Naive thymus-derived CD4-positive, alpha-beta T cell (primary cell): ENCODE measurements at regions not wholly inside any gene's neighbourhood (a gene's known extent, or its start where the extent isn't known, plus 50 kb on each side); places are given as distances from the start of the nearest gene placed in this dataset.

Experiments used
- ATAC-seq: fragments of 150-1000 bp; cut with Tn5 transposase; 2 replicates; pipeline ENCODE4 v1.10.0; 2021; ENCODE audit warnings: mild to moderate bottlenecking, moderate library complexity
- CTCF ChIA-PET: fragments of 350-600 bp; sonication (Branson Sonifier 250); formaldehyde crosslinking; loops from one replicate; lab custom pipeline; 2021; ENCODE audit warnings: antibody characterized with exemption; lab: Charles Lee
- POLR2A ChIA-PET: fragments of 350-600 bp; sonication (Branson Sonifier 250); formaldehyde crosslinking; loops from one replicate; lab custom pipeline; 2021; ENCODE audit warnings: antibody characterized with exemption, inconsistent platforms; lab: Charles Lee
- DNase-seq, 9 donors: peaks; one replicate each; pipeline versions ENCODE4 v3.0.0 to v3.0.0-alpha.2; 2020 to 2022; ENCODE audit warnings: mixed read lengths in 1 of 9
- H3K27ac ChIP-seq: one replicate; pipeline ENCODE4 v1.7.0; 2013; ENCODE audit warnings: mild to moderate bottlenecking, low read depth, low read length, moderate library complexity
- H3K27me3 ChIP-seq, 2 donors: one replicate each; pipeline ENCODE4 v1.7.0; 2013; ENCODE audit warnings: low read length in 2 of 2, mild to moderate bottlenecking in 2 of 2, moderate library complexity in 2 of 2; ENCODE audit not compliant: control insufficient read depth in 2 of 2, insufficient read depth in 2 of 2
- H3K36me3 ChIP-seq, 3 experiments: 1 replicate in 2 of 3; 2 replicates in 1 of 3; pipeline ENCODE4 v1.7.0; 2013; ENCODE audit warnings: low read length in 3 of 3, mild to moderate bottlenecking in 3 of 3, moderate library complexity in 1 of 3; ENCODE audit not compliant: insufficient read depth in 3 of 3, control insufficient read depth in 2 of 3
- H3K4me1 ChIP-seq, 2 donors: one replicate each; pipeline ENCODE4 v1.7.0; 2013; ENCODE audit warnings: low read length in 2 of 2, mild to moderate bottlenecking in 2 of 2, moderate library complexity in 1 of 2; ENCODE audit not compliant: control insufficient read depth in 2 of 2, insufficient read depth in 2 of 2
- H3K4me3 ChIP-seq: 2 replicates; pipeline ENCODE4 v1.7.0; 2013; ENCODE audit warnings: mild to moderate bottlenecking, low read length
- H3K9me3 ChIP-seq, 3 experiments: 1 replicate in 2 of 3; 2 replicates in 1 of 3; pipeline ENCODE4 v1.7.0; 2013; ENCODE audit warnings: low read length in 3 of 3; ENCODE audit not compliant: control insufficient read depth in 2 of 3
- H3K27ac Mint-ChIP-seq, 9 donors: one replicate each; pipeline ENCODE4 v1.8.0; 2020 to 2022; ENCODE audit warnings: mixed read lengths in 9 of 9, mild to moderate bottlenecking in 8 of 9, moderate library complexity in 5 of 9, inconsistent platforms in 2 of 9
- H3K27me3 Mint-ChIP-seq, 5 donors: one replicate each; pipeline ENCODE4 v1.8.0; 2021 to 2022; ENCODE audit warnings: mixed read lengths in 5 of 5, mild to moderate bottlenecking in 1 of 5
- H3K36me3 Mint-ChIP-seq, 5 donors: one replicate each; pipeline ENCODE4 v1.8.0; 2020 to 2022; ENCODE audit warnings: mixed read lengths in 5 of 5, mild to moderate bottlenecking in 3 of 5, inconsistent platforms in 1 of 5
- H3K4me1 Mint-ChIP-seq, 7 donors: one replicate each; pipeline ENCODE4 v1.8.0; 2020 to 2022; ENCODE audit warnings: mixed read lengths in 7 of 7, mild to moderate bottlenecking in 3 of 7, inconsistent platforms in 1 of 7
- H3K4me3 Mint-ChIP-seq, 10 donors: one replicate each; pipeline ENCODE4 v1.8.0; 2020 to 2022; ENCODE audit warnings: mild to moderate bottlenecking in 10 of 10, mixed read lengths in 10 of 10, moderate library complexity in 6 of 10, inconsistent platforms in 2 of 10
- H3K9me3 Mint-ChIP-seq, 11 donors: one replicate each; pipeline ENCODE4 v1.8.0; 2020 to 2022; ENCODE audit warnings: mixed read lengths in 11 of 11, mild to moderate bottlenecking in 4 of 11, inconsistent platforms in 1 of 11, moderate library complexity in 1 of 11
- intact Hi-C, 2 donors: fragments of 100-400 bp; cut with micrococcal nuclease; formaldehyde crosslinking; loops; one replicate each; pipeline ENCODE4 v1.15.1; 2023

DNA sequence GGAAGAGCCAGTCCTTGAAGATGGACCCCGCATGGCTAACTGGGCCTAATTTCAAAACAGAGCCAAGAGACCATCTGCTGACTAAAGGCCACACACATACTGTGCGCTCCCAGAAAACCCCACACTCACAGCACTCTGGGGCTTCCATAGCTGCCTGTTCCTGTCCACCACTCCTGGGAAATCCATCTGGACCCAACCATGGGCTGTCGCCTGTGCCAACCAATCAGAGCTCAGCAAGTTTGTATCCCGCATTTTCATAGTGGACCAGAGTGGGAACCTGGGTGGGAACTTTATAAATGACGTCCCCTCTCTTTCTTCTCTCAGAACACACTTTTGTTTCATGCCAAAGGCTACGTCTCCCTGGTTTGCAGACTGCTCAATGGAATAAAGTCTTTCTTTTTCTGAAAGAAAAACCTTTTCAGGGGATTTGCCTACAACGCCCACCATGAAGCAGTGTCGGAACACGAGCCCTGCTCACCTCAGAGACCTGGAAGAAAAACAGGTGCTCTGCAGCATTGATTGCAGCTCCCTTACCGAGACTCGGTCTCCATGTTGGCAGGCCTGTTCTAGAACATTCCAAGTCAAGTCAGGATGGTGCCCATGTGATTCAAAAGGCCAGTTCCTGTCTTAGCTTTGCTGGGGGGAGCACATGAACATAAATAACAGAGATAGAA is 137.2 kb upstream of the GPC1 start:
- CTCF ChIA-PET: no interaction called here
- Histone ChIP-seq H3K36me3 (no peaks in the 10 kb centered on the region), H3K4me3 (no peak overlapping the region), H3K9me3 (no peaks in the 10 kb centered on the region), H3K4me1 (no peaks in the 10 kb centered on the region), H3K27me3 (no peaks in the 10 kb centered on the region), H3K27ac (no peak overlapping the region)
- Mint-ChIP-seq H3K4me3 (no peak overlapping the region), H3K4me1 (no peaks in the 10 kb centered on the region), H3K27me3 (peaks cover 0 to 10% (median under 1%) of the 10 kb centered on the region in 5 donors), H3K27ac (no peak overlapping the region), H3K9me3 (peaks cover 0 to 1% (median 0%) of the 10 kb centered on the region in 11 donors), H3K36me3 (no peaks in the 10 kb centered on the region)
- intact Hi-C loops: no loop called here
- POLR2A ChIA-PET: no interaction called here
- ATAC-seq (no peak), DNase-seq (no peak)

DNA sequence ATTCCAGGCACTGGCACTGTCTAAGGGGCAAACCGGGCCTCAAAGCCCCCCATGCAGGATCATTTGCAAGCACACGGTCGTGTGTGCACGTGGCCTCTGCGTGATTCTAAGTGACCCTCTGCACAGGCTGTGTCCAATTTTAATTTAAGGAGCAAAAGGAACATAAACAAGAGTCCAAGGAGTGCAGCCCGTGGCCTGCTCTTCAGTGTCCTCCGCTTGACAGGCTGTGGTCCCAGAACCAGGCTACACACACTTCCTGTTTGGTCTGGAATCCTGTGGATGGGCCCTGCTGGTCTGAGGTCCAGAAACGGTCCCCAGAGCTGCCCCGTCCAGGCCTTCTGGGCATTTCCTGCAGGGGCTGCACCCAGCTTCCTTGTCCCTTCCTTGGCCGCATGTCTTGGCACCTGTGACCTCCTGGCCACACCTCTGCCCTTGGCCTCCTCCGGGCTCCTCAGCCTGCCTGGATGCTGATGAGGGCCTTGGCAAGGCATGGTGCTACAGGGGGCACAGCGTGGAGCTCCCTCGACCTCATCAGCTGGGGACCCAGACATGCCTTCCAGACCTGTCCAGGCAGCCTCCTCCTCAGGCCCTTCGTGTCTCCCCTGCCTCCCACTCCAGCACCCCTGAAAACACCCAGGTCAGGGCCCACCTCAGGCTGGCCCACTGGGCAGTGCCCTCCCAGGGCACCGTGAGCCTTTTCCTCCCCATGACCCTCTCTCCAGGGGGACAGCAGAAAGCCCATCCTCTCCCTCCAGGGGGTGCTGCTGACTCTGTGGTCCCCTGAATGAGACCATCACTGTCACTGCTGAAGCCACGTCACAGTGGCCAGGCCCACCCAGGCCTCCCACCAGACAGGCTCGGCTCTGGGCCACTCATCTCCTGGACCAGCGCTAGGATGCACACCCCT is 136.4 kb upstream of the GPC1 start:
- no peak overlapping the region for H3K27ac ChIP-seq
- peaks cover 0 to 1% (median 0%) of the 10 kb centered on the region in 11 donors for H3K9me3 Mint-ChIP-seq
- ChIA-PET CTCF (no interaction called here), POLR2A (no interaction called here)
- no peak overlapping the region for H3K4me3 Mint-ChIP-seq
- no peak overlapping the region for H3K27ac Mint-ChIP-seq
- no peak overlapping the region for H3K4me3 ChIP-seq
- DNase-seq: no peak
- H3K27me3 ChIP-seq: no peaks in the 10 kb centered on the region
- no peaks in the 10 kb centered on the region for H3K4me1 ChIP-seq
- no peaks in the 10 kb centered on the region for H3K36me3 ChIP-seq
- peaks cover 0 to 1% (median 0%) of the 10 kb centered on the region in 7 donors for H3K4me1 Mint-ChIP-seq
- intact Hi-C loops: no loop called here
- ATAC-seq: no peak
- H3K9me3 ChIP-seq: no peaks in the 10 kb centered on the region
- H3K36me3 Mint-ChIP-seq: no peaks in the 10 kb centered on the region
- peaks cover 0 to 17% (median 5%) of the 10 kb centered on the region in 5 donors for H3K27me3 Mint-ChIP-seq

DNA sequence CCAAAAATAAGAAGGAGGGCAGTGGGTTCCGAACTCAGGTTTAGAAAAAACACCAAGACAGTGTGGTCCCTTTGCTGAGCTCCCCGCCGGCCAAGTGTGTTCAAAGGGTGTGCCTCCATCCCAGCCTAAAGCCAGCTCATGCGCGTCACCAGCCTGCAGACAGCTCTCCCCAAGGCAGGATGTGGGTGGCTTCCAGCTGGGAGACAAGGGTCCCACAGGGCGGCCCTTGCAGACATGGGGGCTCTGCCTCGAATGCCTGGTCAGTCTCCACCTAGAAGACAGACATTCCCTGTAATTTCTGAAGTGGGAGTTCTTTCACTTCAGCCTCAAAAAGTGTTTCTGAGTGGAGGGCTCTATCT is 135.8 kb upstream of the GPC1 start:
- H3K4me1 Mint-ChIP-seq: peaks cover 0 to 1% (median 0%) of the 10 kb centered on the region in 7 donors
- H3K27me3 ChIP-seq: no peaks in the 10 kb centered on the region

DNA sequence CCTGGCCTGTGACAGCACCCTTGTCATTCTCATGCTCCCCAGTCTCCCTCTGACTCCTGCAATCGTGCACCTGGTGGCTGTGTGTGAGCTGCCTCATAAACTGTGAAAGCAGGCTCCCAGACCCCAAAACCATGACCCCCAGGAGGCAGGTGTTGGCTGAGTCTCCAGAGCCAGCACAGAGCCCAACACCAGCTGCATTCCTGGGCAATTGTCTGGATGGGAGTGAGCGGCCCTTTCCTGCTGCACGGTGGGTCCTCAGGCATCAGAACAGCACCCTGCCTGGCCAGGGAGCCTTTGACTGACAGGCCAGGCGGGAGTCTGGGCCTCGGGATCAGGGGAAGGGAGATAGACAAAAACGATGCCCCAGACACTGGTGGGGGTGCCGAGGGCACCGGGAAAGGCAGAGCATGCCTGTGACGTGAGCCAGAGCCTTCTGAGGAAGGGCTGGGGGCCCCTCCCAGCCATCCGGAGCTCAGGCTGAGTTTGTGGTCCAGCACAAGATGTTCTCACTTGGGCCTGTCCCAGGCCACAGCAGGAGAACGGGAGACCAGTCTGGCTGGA is 135.1 kb upstream of the GPC1 start:
- Mint-ChIP-seq H3K27ac (no peak overlapping the region), H3K4me3 (no peak overlapping the region), H3K27me3 (peaks cover 0 to 18% (median 5%) of the 10 kb centered on the region in 5 donors), H3K4me1 (peaks cover 0 to 1% (median 0%) of the 10 kb centered on the region in 7 donors), H3K36me3 (no peaks in the 10 kb centered on the region), H3K9me3 (peaks cover 0 to 1% (median 0%) of the 10 kb centered on the region in 11 donors)
- ChIA-PET CTCF (no interaction called here), POLR2A (no interaction called here)
- H3K4me1 ChIP-seq: no peaks in the 10 kb centered on the region
- H3K27me3 ChIP-seq: no peaks in the 10 kb centered on the region
- DNase-seq (no peak), ATAC-seq (no peak)
- H3K27ac ChIP-seq: no peak overlapping the region
- no peaks in the 10 kb centered on the region for H3K9me3 ChIP-seq
- H3K36me3 ChIP-seq: no peaks in the 10 kb centered on the region
- intact Hi-C loops: no loop called here
- no peak overlapping the region for H3K4me3 ChIP-seq

More for the DNA sequence above, 135.8 kb upstream of the GPC1 start:
- DNase-seq: no peak
- Mint-ChIP-seq H3K27me3 (peaks cover 0 to 18% (median 5%) of the 10 kb centered on the region in 5 donors), H3K4me3 (no peak overlapping the region), H3K9me3 (peaks cover 0 to 1% (median 0%) of the 10 kb centered on the region in 11 donors), H3K36me3 (no peaks in the 10 kb centered on the region), H3K27ac (no peak overlapping the region)
- no peak overlapping the region for H3K27ac ChIP-seq
- intact Hi-C loops: no loop called here
- no peaks in the 10 kb centered on the region for H3K9me3 ChIP-seq
- ATAC-seq: no peak
- H3K4me1 ChIP-seq: no peaks in the 10 kb centered on the region
- no peaks in the 10 kb centered on the region for H3K36me3 ChIP-seq
- POLR2A ChIA-PET: no interaction called here
- H3K4me3 ChIP-seq: no peak overlapping the region
- CTCF ChIA-PET: no interaction called here

- intact Hi-C loops: no loop called here
- POLR2A ChIA-PET: no interaction called here
- Mint-ChIP-seq H3K9me3 (peaks cover 0 to 1% (median 0%) of the 10 kb centered on the region in 11 donors), H3K36me3 (no peaks in the 10 kb centered on the region), H3K4me1 (peaks cover 0 to 1% (median 0%) of the 10 kb centered on the region in 7 donors), H3K27ac (no peak overlapping the region), H3K4me3 (no peak overlapping the region), H3K27me3 (peaks cover 0 to 18% (median 5%) of the 10 kb centered on the region in 5 donors)
- H3K4me1 ChIP-seq: no peaks in the 10 kb centered on the region
- H3K36me3 ChIP-seq: no peaks in the 10 kb centered on the region
- H3K9me3 ChIP-seq: no peaks in the 10 kb centered on the region
- CTCF ChIA-PET: no interaction called here
- no peak for ATAC-seq
- no peaks in the 10 kb centered on the region for H3K27me3 ChIP-seq
- H3K4me3 ChIP-seq: no peak overlapping the region
- no peak for DNase-seq
- H3K27ac ChIP-seq: no peak overlapping the region
Measured at GRCh38 chr2:240300840-240301239, 134.6 kb upstream of the GPC1 start.

DNA sequence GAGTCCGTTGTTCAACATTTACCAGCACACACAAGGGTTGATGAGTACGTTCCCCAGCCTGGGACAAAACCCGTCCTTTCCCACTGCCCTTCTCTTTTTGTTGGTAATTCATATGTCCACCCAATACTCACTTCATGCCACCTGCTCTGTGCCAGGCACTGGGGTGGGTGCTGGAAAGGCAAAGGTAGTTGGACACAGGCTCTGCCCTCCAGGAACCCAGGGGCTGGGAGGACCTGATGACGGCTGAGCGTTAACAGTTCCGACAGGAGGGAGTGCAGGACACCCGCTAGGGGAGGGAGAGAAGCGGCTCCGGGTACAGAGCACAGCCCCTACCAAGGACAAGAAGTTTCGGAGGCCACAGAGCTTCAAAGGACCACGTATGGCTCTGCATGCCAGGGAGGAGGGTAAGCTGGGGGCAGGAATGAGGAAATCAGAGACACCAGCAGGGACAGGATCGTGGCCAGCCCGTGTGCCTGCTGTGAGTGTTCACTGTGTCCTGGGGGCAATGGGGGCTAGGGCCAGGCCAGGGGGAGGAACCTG is 134.1 kb upstream of the GPC1 start:
- no peak overlapping the region for H3K27ac ChIP-seq
- H3K9me3 Mint-ChIP-seq: peaks cover 0 to 1% (median 0%) of the 10 kb centered on the region in 11 donors
- H3K4me1 ChIP-seq: no peaks in the 10 kb centered on the region
- H3K4me1 Mint-ChIP-seq: peaks cover 0 to 1% (median 0%) of the 10 kb centered on the region in 7 donors
- peaks cover 0 to 18% (median 5%) of the 10 kb centered on the region in 5 donors for H3K27me3 Mint-ChIP-seq
- no peak overlapping the region for H3K4me3 ChIP-seq
- CTCF ChIA-PET: no interaction called here
- no peaks in the 10 kb centered on the region for H3K27me3 ChIP-seq
- no peak overlapping the region for H3K27ac Mint-ChIP-seq
- H3K4me3 Mint-ChIP-seq: no peak overlapping the region
- DNase-seq (no peak), ATAC-seq (no peak)
- no peaks in the 10 kb centered on the region for H3K36me3 ChIP-seq
- H3K9me3 ChIP-seq: no peaks in the 10 kb centered on the region
- H3K36me3 Mint-ChIP-seq: no peaks in the 10 kb centered on the region
- intact Hi-C loops: no loop called here
- POLR2A ChIA-PET: no interaction called here
